Suppressor macrophage (primary cell): ENCODE measurements at regions not wholly inside any gene's neighbourhood (a gene's known extent, or its start where the extent isn't known, plus 50 kb on each side); places are given as distances from the start of the nearest gene placed in this dataset.
"Not testable (repeated sequence)": the region's sequence is repeated elsewhere in the genome, so short reads cannot be mapped to it uniquely, and the experiment has no call there.

Experiments used
- DNase-seq, 4 experiments: peaks; one replicate each; pipeline ENCODE4 v3.0.0-alpha.2; 2020 to 2022

- no peak for DNase-seq
Measured at GRCh38 chrX:28472926-28473325, 114.3 kb upstream of the IL1RAPL1 start.

DNA sequence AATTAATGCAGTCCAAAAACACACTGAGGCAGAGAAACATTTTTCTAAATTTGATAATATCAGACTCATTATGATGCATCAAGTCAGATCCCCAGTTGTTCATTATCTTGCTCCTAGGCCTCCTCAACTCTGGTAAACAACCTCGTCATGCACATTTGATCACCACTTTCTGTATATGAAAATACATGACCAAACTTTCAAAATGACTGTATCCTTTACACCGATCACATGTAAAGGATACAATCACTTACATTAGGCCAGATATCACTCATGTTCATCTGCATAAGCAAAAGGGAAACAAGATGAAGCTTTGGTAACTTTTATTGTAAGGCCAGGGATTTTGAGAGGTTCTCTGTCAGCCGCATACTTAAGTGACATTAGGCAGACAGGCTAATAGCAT, 99.4 kb upstream of the IL1RAPL1 start:
- no peak for DNase-seq

GRCh38 chrX:28491322-28491721, 95.9 kb upstream of the IL1RAPL1 start:
- DNase-seq: no peak

DNA sequence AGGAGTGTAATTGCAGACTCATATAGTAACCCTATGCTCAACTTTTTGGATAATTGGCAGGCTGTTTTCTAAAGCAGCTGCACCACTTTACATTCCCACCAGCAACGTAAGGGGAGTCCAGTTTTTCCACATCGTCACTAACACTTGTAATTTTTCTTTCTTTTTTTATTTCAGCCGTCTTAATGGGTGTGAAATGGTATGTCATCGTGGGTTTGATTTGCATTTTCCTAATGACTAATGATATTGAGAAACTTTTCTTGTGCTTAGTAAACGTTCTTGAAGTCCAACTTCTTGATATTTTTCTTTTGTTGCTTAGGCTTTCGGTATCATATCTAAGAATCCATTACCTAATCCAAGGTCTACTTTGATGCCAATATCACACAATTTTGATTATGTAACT, 95.3 kb upstream of the IL1RAPL1 start:
- peak in 2 of 4 experiments; percentile 0 to 1 for DNase-seq

DNA sequence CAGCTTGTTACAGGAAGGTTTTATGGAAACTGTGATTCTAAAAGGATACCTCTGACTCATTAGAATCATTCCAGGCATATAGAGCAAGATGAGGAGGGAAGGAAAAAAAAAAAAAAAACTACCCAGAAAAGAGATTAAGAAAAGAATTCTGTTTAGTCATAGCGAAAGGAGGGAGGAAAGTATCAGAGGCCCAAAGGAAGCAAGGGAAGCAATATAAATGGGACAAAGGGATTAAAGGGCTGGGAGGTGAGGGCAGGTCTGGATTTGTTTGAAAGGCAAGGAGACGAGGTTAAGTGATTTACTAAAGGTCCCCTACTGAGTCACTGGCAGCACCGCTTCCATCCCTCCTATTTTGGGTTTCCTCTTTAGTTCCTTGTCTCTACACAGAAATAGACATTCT, 88.6 kb upstream of the IL1RAPL1 start:
- no peak for DNase-seq

DNA sequence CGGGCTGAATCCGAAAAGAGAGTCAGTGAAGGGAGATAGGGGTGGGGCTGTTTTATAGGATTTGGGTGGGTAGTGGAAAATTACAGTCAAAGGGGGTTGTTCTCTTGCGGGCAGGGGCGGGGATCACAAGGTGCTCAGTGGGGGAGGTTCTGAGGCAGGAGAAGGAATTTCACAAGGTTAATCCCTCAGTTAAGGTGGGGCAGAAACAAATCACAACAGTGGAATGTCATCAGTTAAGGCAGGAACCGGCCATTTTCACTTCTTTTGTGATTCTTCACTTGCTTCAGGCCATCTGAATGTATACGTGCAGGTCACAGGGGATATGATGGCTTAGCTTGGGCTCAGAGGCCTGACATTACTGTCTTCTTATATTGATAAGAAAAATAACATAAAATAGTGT, 84.6 kb upstream of the IL1RAPL1 start:
- DNase-seq: not testable (repeated sequence)

DNA sequence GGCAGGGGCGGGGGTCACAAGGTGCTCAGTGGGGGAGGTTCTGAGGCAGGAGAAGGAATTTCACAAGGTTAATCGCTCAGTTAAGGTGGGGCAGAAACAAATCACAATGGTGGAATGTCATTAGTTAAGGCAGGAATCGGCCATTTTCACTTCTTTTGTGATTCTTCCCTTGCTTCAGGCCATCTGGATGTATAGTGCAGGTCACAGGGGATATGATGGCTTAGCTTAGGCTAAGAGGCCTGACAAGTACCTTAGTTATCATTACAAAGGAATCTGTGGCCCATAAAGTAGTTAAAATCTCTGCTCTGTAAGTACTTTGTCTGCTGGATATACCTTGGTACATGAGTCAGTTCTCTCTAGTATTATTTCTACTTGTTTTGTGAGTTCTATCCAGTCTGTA, 79.6 kb upstream of the IL1RAPL1 start:
- DNase-seq: not testable (repeated sequence)

DNA sequence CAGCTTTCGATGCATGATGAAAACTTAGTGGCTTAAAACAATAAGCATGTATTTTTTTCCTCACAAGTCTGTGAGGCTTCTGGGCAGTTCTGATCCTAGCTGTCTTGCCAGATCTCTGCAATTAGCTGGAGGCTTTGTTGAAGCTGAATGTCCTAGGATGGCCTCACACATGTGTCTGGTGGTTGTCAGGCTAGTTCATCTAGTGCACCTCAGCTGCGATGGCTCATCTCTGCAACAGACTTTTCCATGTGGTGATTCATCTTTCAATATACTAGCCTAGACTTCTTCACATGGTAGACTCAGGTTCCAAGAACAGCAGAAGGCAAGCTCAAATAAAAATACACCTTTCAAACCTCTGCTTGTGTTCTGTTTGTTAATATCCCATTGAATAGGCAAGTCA, 66.5 kb upstream of the IL1RAPL1 start:
- DNase-seq: no peak

GRCh38 chrX:28528354-28528753, 58.9 kb upstream of the IL1RAPL1 start:
- not testable (repeated sequence) for DNase-seq
